Osteoblast (primary cell): ENCODE measurements at regions not wholly inside any gene's neighbourhood (a gene's known extent, or its start where the extent isn't known, plus 50 kb on each side); places are given as distances from the start of the nearest gene placed in this dataset.

Source experiments
- DNase-seq: peaks from one replicate; pipeline ENCODE4 v3.0.0; 2011; ENCODE audit warnings: low spot score, mixed read lengths; ENCODE audit not compliant: insufficient read length; ENCODE audit errors: missing footprints
- H2AFZ ChIP-seq: 2 replicates; pipeline ENCODE4 v1.6.0; 2011; ENCODE audit warnings: mild to moderate bottlenecking, low read length
- H3K27ac ChIP-seq: 2 replicates; pipeline ENCODE4 v1.5.1; 2011; ENCODE audit warnings: mild to moderate bottlenecking, low read depth, low read length, moderate library complexity
- H3K27me3 ChIP-seq: 2 replicates; pipeline ENCODE4 v1.6.0; 2012; ENCODE audit warnings: mild to moderate bottlenecking, control low read depth, inconsistent platforms, low read length, moderate library complexity; ENCODE audit not compliant: insufficient read depth
- H3K36me3 ChIP-seq: 2 replicates; pipeline ENCODE4 v1.5.1; 2011; ENCODE audit warnings: mild to moderate bottlenecking, low read length, control low read depth, moderate library complexity; ENCODE audit not compliant: insufficient read depth
- H3K4me1 ChIP-seq: 2 replicates; pipeline ENCODE4 v1.5.1; 2011; ENCODE audit warnings: mild to moderate bottlenecking, low read length, control low read depth, moderate library complexity; ENCODE audit not compliant: insufficient read depth
- H3K4me2 ChIP-seq: 2 replicates; pipeline ENCODE4 v1.6.0; 2011; ENCODE audit warnings: mild to moderate bottlenecking, low read length; ENCODE audit not compliant: insufficient read depth
- H3K4me3 ChIP-seq: fragments of 200-600 bp; sonication (generic); 3 replicates; pipeline ENCODE4 v1.5.1; 2012; ENCODE audit warnings: mild to moderate bottlenecking, low read length, inconsistent platforms; ENCODE audit not compliant: insufficient read depth
- H3K79me2 ChIP-seq: 2 replicates; pipeline ENCODE4 v1.6.0; 2012; ENCODE audit warnings: mild to moderate bottlenecking, low read length, control low read depth, inconsistent platforms; ENCODE audit not compliant: insufficient read depth
- H3K9me3 ChIP-seq: 2 replicates; pipeline ENCODE4 v1.5.1; 2011; ENCODE audit warnings: low read depth, low read length, control low read depth
- H4K20me1 ChIP-seq: 2 replicates; pipeline ENCODE4 v1.6.0; 2012; ENCODE audit warnings: mild to moderate bottlenecking, low read length, control low read depth; ENCODE audit not compliant: insufficient read depth
- CTCF ChIP-seq: IDR thresholded peaks from 2 replicates; pipeline ENCODE4 v1.5.1; 2011; ENCODE audit warnings: mild to moderate bottlenecking, low read depth, low read length, moderate library complexity; ENCODE audit errors: extremely low read depth

- H3K4me1 ChIP-seq: no peaks in the 10 kb centered on the region
- no peaks in the 10 kb centered on the region for H3K36me3 ChIP-seq
- H3K27me3 ChIP-seq: no peaks in the 10 kb centered on the region
- no peak overlapping the region for H3K4me3 ChIP-seq
- no peak overlapping the region for H3K27ac ChIP-seq
- H4K20me1 ChIP-seq: no peaks in the 10 kb centered on the region
- H2AFZ ChIP-seq: no peak overlapping the region
- DNase-seq: no peak
- no peaks in the 10 kb centered on the region for H3K9me3 ChIP-seq
- no peak for TF ChIP-seq CTCF
- no peaks in the 10 kb centered on the region for H3K79me2 ChIP-seq
- H3K4me2 ChIP-seq: no peak overlapping the region
Observed at GRCh38 chr5:58077416-58077815, 382.5 kb downstream of the PLK2 start.

- Histone ChIP-seq H3K27me3 (no peaks in the 10 kb centered on the region), H4K20me1 (no peaks in the 10 kb centered on the region), H2AFZ (no peak overlapping the region), H3K27ac (no peak overlapping the region), H3K36me3 (no peaks in the 10 kb centered on the region), H3K79me2 (no peaks in the 10 kb centered on the region), H3K4me3 (no peak overlapping the region), H3K4me1 (no peaks in the 10 kb centered on the region), H3K4me2 (no peak overlapping the region), H3K9me3 (no peaks in the 10 kb centered on the region)
- TF ChIP-seq CTCF: no peak
- no peak for DNase-seq
Observed at GRCh38 chr5:58076483-58077257, 383.2 kb downstream of the PLK2 start.

GRCh38 chr5:58075907-58076306 is 384.0 kb downstream of the PLK2 start:
- Histone ChIP-seq H2AFZ (no peak overlapping the region), H3K9me3 (no peaks in the 10 kb centered on the region), H4K20me1 (no peaks in the 10 kb centered on the region), H3K27ac (no peak overlapping the region), H3K4me1 (no peaks in the 10 kb centered on the region), H3K36me3 (no peaks in the 10 kb centered on the region), H3K4me2 (no peak overlapping the region), H3K79me2 (no peaks in the 10 kb centered on the region), H3K4me3 (no peak overlapping the region), H3K27me3 (no peaks in the 10 kb centered on the region)
- peak; percentile 59 for DNase-seq
- no peak for TF ChIP-seq CTCF

DNA sequence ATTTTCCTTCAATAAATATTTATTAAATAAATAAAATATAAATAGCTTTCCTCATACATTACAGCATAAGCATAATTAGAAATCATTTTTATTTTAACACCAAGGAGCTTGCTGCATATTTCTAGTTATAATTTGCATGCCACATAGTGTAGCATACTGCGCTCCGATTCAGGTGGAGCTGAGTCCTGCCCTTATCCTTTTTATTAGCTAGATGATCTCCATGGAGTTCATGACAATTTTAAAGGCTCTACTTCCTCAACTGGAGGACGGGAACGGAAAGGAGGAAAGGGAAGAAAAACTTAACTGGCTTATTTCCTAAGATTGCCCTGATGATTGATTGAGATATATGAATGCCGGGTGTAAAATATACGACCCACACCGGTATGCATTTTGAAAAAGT is 385.2 kb downstream of the PLK2 start:
- H2AFZ ChIP-seq: no peak overlapping the region
- no peak for DNase-seq

More for the DNA sequence above, 385.2 kb downstream of the PLK2 start:
- no peaks in the 10 kb centered on the region for H3K79me2 ChIP-seq
- H3K9me3 ChIP-seq: no peaks in the 10 kb centered on the region
- H3K4me2 ChIP-seq: no peak overlapping the region
- H4K20me1 ChIP-seq: no peaks in the 10 kb centered on the region
- no peaks in the 10 kb centered on the region for H3K27me3 ChIP-seq
- H3K27ac ChIP-seq: no peak overlapping the region
- H3K4me1 ChIP-seq: no peaks in the 10 kb centered on the region
- H3K4me3 ChIP-seq: no peak overlapping the region
- TF ChIP-seq CTCF: no peak
- H3K36me3 ChIP-seq: no peaks in the 10 kb centered on the region
